ENCODE measurements at regions not wholly inside any gene's neighbourhood (a gene's known extent, or its start where the extent isn't known, plus 50 kb on each side); places are given as distances from the start of the nearest gene placed in this dataset.
A peak's percentile ranks its signal among the peaks of the same experiment; 100 is the strongest.

DNA sequence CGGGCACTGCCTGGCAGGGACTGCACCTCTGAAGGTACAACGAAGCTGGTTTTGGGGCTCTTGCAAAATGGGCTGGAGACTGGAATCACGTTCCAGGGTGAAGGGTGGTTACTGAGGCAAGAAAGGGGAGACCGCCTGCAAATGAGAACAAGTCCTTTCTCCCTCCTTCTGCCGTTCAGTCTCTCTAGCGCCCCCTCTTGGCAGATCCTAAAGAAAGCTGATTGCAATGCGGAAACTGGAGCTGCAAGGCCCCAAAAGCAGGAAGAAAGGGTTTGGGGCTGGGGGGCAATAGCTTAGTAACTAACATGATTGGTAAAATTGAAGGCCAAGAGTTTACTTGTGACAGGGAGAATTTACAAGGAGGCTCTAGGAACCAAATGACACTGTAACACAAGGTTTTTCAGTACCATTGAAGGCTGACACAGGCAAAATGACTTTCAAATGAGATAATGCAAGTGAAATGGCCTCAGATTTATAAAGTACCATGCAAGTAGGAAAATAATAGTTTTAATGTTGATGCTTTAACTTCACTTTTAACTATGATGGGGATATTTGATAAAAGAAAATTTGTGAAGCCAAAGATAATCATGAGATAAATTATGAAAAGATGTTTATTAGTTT lies 222.7 kb upstream of the HAND2 start:
- no peak overlapping the region for H2AFZ ChIP-seq (ENCODE audit: low read length)
- H3K4me1 ChIP-seq (ENCODE audit: insufficient read depth, low read length), result no peaks in the 10 kb centered on the region
- no peaks in the 10 kb centered on the region for H3K79me2 ChIP-seq (ENCODE audit: insufficient read depth, low read length)
- H3K9me3 ChIP-seq (ENCODE audit: low read depth, low read length), result no peaks in the 10 kb centered on the region
- H4K20me1 ChIP-seq (ENCODE audit: insufficient read depth, low read length), result no peaks in the 10 kb centered on the region
- no peaks in the 10 kb centered on the region for H3K27me3 ChIP-seq (ENCODE audit: insufficient read depth, low read length)
- DNase-seq (ENCODE audit: insufficient read length, low spot score, missing footprints), result no peak
- no peaks in the 10 kb centered on the region for H3K36me3 ChIP-seq (ENCODE audit: insufficient read depth, low read length)
- H3K4me2 ChIP-seq (ENCODE audit: insufficient read depth, low read length), result no peak overlapping the region
- H3K4me3 ChIP-seq (ENCODE audit: insufficient read depth, low read length), result no peak overlapping the region
- H3K27ac ChIP-seq (ENCODE audit: low read depth, low read length), result no peak overlapping the region
- TF ChIP-seq, protein P1, sequence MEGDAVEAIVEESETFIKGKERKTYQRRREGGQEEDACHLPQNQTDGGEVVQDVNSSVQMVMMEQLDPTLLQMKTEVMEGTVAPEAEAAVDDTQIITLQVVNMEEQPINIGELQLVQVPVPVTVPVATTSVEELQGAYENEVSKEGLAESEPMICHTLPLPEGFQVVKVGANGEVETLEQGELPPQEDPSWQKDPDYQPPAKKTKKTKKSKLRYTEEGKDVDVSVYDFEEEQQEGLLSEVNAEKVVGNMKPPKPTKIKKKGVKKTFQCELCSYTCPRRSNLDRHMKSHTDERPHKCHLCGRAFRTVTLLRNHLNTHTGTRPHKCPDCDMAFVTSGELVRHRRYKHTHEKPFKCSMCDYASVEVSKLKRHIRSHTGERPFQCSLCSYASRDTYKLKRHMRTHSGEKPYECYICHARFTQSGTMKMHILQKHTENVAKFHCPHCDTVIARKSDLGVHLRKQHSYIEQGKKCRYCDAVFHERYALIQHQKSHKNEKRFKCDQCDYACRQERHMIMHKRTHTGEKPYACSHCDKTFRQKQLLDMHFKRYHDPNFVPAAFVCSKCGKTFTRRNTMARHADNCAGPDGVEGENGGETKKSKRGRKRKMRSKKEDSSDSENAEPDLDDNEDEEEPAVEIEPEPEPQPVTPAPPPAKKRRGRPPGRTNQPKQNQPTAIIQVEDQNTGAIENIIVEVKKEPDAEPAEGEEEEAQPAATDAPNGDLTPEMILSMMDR (IDR thresholded peaks at IDR 0.05; ENCODE audit: extremely low read depth, low read depth, low read length), result peak; percentile 60

DNA sequence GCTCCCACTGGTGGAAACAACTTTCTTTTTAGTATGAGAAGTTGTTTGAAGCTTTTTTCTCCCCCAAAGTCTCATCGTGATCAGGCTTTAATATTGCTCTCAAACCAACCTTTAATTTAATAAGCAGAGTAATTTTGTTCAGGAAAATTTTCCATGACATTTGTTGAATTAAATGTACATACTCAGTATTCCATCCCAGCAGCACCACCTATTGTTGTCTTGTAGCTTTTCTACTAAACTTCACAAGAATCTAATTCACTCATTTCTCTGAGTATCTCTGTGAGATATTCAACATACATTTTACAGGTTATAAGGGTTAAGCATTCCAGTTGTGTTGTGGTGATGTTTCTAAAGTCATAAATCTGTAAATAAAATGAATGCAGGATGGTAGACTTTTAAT lies 218.3 kb upstream of the HAND2 start:
- Histone ChIP-seq H3K27ac (ENCODE audit: low read depth, low read length) (no peak overlapping the region), H3K36me3 (ENCODE audit: insufficient read depth, low read length) (no peaks in the 10 kb centered on the region), H2AFZ (ENCODE audit: low read length) (no peak overlapping the region), H3K79me2 (ENCODE audit: insufficient read depth, low read length) (no peaks in the 10 kb centered on the region), H3K27me3 (ENCODE audit: insufficient read depth, low read length) (no peaks in the 10 kb centered on the region), H4K20me1 (ENCODE audit: insufficient read depth, low read length) (no peaks in the 10 kb centered on the region), H3K4me1 (ENCODE audit: insufficient read depth, low read length) (no peaks in the 10 kb centered on the region), H3K9me3 (ENCODE audit: low read depth, low read length) (no peaks in the 10 kb centered on the region), H3K4me3 (ENCODE audit: insufficient read depth, low read length) (no peak overlapping the region), H3K4me2 (ENCODE audit: insufficient read depth, low read length) (no peak overlapping the region)
- no peak for DNase-seq (ENCODE audit: insufficient read length, low spot score, missing footprints)
- TF ChIP-seq, protein P1 (IDR thresholded peaks at IDR 0.05; ENCODE audit: extremely low read depth, low read depth, low read length), result no peak

DNA sequence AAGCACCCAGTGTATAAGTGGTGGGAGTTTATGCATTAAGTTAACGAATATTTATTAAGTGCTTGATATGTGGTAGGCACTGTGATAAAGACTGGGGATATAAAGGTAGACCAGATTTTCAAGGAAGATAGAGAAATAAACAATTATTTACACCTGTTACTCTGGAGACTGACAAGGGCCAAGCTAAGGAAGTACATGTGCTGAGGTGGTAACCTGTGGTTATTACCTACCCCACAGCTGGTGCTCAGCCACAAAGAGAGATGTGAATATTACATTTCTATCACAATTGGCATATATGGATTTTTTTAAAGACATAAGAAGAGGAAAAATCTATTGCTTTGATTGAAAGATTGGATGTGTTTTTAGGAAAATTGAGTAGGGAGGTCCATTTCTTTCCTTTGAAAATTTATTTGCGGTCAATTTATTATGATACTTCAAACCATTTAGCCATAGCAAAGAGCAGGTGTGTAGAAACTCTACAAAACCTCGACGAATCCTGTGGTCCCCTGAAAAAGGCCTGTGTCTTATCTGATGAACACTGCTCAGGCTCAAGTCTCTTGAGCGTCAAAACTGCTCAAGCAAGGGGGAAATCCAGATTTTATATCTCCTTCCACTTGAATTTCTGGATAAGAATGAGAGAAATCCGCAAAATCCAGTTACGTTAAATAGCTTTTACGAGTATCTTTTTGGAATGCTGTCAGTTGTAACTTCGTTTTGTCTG lies 217.7 kb upstream of the HAND2 start:
- Histone ChIP-seq H3K4me2 (ENCODE audit: insufficient read depth, low read length) (no peak overlapping the region), H3K4me1 (ENCODE audit: insufficient read depth, low read length) (no peaks in the 10 kb centered on the region)

DNA sequence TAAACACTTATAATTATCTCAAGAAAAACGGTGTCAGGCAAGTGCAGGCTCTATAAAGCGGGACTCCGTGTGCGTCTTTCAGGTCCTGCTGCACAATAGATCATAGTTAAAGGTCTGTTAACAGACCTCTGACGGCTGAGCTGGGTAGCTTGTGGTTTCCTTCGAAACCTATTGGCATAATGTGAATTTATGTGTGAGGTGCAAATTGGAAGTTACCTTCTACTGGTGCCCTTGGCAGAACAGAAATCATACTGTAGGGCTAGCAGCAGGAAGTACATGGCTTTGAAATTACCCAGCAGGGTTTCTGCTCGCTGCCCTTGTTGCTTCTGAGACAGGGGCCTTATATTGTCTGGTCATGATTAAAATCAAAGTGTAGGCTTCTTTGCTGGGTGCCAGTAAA lies 216.4 kb upstream of the HAND2 start:
- DNase-seq (ENCODE audit: insufficient read length, low spot score, missing footprints), result no peak
- H3K9me3 ChIP-seq (ENCODE audit: low read depth, low read length), result no peaks in the 10 kb centered on the region
- H2AFZ ChIP-seq (ENCODE audit: low read length), result no peak overlapping the region

More for the DNA sequence above, 217.7 kb upstream of the HAND2 start:
- no peak overlapping the region for H3K4me3 ChIP-seq (ENCODE audit: insufficient read depth, low read length)
- H3K27ac ChIP-seq (ENCODE audit: low read depth, low read length), result no peak overlapping the region
- H4K20me1 ChIP-seq (ENCODE audit: insufficient read depth, low read length), result no peaks in the 10 kb centered on the region
- no peak for DNase-seq (ENCODE audit: insufficient read length, low spot score, missing footprints)
- H2AFZ ChIP-seq (ENCODE audit: low read length), result no peak overlapping the region
- no peaks in the 10 kb centered on the region for H3K9me3 ChIP-seq (ENCODE audit: low read depth, low read length)
- H3K36me3 ChIP-seq (ENCODE audit: insufficient read depth, low read length), result no peaks in the 10 kb centered on the region
- H3K27me3 ChIP-seq (ENCODE audit: insufficient read depth, low read length), result no peaks in the 10 kb centered on the region
- TF ChIP-seq, protein P1 (IDR thresholded peaks at IDR 0.05; ENCODE audit: extremely low read depth, low read depth, low read length), result no peak
- H3K79me2 ChIP-seq (ENCODE audit: insufficient read depth, low read length), result no peaks in the 10 kb centered on the region

More for the DNA sequence above, 216.4 kb upstream of the HAND2 start:
- H4K20me1 ChIP-seq (ENCODE audit: insufficient read depth, low read length), result no peaks in the 10 kb centered on the region
- H3K36me3 ChIP-seq (ENCODE audit: insufficient read depth, low read length), result no peaks in the 10 kb centered on the region
- H3K4me3 ChIP-seq (ENCODE audit: insufficient read depth, low read length), result no peak overlapping the region
- no peaks in the 10 kb centered on the region for H3K27me3 ChIP-seq (ENCODE audit: insufficient read depth, low read length)
- H3K4me1 ChIP-seq (ENCODE audit: insufficient read depth, low read length), result no peaks in the 10 kb centered on the region
- H3K79me2 ChIP-seq (ENCODE audit: insufficient read depth, low read length), result no peaks in the 10 kb centered on the region
- TF ChIP-seq, protein P1 (IDR thresholded peaks at IDR 0.05; ENCODE audit: extremely low read depth, low read depth, low read length), result no peak
- H3K4me2 ChIP-seq (ENCODE audit: insufficient read depth, low read length), result no peak overlapping the region
- H3K27ac ChIP-seq (ENCODE audit: low read depth, low read length), result no peak overlapping the region
